ENCODE measurements at regions not wholly inside any gene's neighbourhood (a gene's known extent, or its start where the extent isn't known, plus 50 kb on each side); places are given as distances from the start of the nearest gene placed in this dataset.

- DNase-seq = no peak
Observed at GRCh38 chr11:15698855-15699254, 584.1 kb downstream of the INSC start.

- no peak for DNase-seq
Observed at GRCh38 chr11:15699978-15700377, 585.3 kb downstream of the INSC start.

GRCh38 chr11:15700456-15700855, 585.7 kb downstream of the INSC start:
- no peak for DNase-seq

- no peak for DNase-seq
Observed at GRCh38 chr11:15704064-15704463, 589.3 kb downstream of the INSC start.

- DNase-seq = no peak
Observed at GRCh38 chr11:15704556-15704955, 589.8 kb downstream of the INSC start.

GRCh38 chr11:15705891-15706290, 591.2 kb downstream of the INSC start:
- no peak for DNase-seq

GRCh38 chr11:15707194-15707593, 592.5 kb downstream of the INSC start:
- no peak for DNase-seq

- DNase-seq = no peak
Observed at GRCh38 chr11:15707971-15708370, 593.2 kb downstream of the INSC start.

- DNase-seq = no peak
Observed at GRCh38 chr11:15710580-15711275, 596.0 kb downstream of the INSC start.

- DNase-seq = no peak
Observed at GRCh38 chr11:15711311-15711710, 596.6 kb downstream of the INSC start.

GRCh38 chr11:15714641-15715399, 600.1 kb downstream of the INSC start:
- DNase-seq = no peak

GRCh38 chr11:15716550-15716949, 601.8 kb downstream of the INSC start:
- no peak for DNase-seq

GRCh38 chr11:15720460-15720859, 605.7 kb downstream of the INSC start:
- no peak for DNase-seq

GRCh38 chr11:15723966-15724365, 609.2 kb downstream of the INSC start:
- no peak for DNase-seq

- no peak for DNase-seq
Observed at GRCh38 chr11:15724601-15725000, 609.9 kb downstream of the INSC start.

- no peak for DNase-seq
Observed at GRCh38 chr11:15725246-15725645, 610.5 kb downstream of the INSC start.

- DNase-seq = no peak
Observed at GRCh38 chr11:15726221-15726746, 611.6 kb downstream of the INSC start.

- no peak for DNase-seq
Observed at GRCh38 chr11:15726893-15727519, 612.3 kb downstream of the INSC start.

GRCh38 chr11:15727520-15727914, 612.8 kb downstream of the INSC start:
- DNase-seq = no peak

- no peak for DNase-seq
Observed at GRCh38 chr11:15728207-15728606, 613.5 kb downstream of the INSC start.

GRCh38 chr11:15730263-15730994, 615.7 kb downstream of the INSC start:
- no peak for DNase-seq

GRCh38 chr11:15730995-15731385, 616.3 kb downstream of the INSC start:
- no peak for DNase-seq

Measured in renal pelvis (tissue), 1 donor.